GM19239 (cell line): ENCODE measurements at regions not wholly inside any gene's neighbourhood (a gene's known extent, or its start where the extent isn't known, plus 50 kb on each side); places are given as distances from the start of the nearest gene placed in this dataset.
A peak's percentile ranks its signal among the peaks of the same experiment; 100 is the strongest.
"Not testable (repeated sequence)": the region's sequence is repeated elsewhere in the genome, so short reads cannot be mapped to it uniquely, and the experiment has no call there.

Experiments used
- DNase-seq: peaks from one replicate; pipeline ENCODE4 v3.0.0; 2011; ENCODE audit warnings: low spot score; ENCODE audit not compliant: insufficient read length
- FAIRE-seq: peaks from 2 replicates; lab custom pipeline; 2011; peaks lifted over from hg19 to GRCh38; lab: Jason Lieb, UNC

DNA sequence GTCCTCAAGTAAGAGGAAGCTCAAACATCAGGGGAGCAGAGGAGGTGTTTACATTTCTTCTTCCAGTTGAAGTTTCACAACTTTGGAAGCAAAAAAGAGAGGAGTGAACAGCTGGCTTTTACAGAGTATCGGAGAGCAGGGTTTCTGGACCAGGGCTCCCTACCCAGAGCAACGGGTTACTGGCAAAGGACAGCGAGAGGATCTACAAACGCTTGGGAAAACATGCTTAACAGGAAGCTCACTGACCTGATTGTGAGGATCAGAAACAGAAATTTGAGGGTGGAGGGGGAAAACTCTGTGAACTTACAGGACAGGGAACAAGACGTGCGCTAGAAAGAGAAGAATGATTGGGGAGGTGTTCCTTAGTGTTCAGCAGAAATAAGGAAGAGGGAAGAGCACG, 85.7 kb upstream of the TAB2 start:
- no peak for DNase-seq
- FAIRE-seq, result no peak

- FAIRE-seq (no peak), DNase-seq (no peak)
These were observed 84.3 kb upstream of the TAB2 start for GRCh38 chr6:149233056-149233715.

- DNase-seq (no peak), FAIRE-seq (peak; percentile 60)
These were observed 83.2 kb upstream of the TAB2 start for GRCh38 chr6:149234051-149234962.

DNA sequence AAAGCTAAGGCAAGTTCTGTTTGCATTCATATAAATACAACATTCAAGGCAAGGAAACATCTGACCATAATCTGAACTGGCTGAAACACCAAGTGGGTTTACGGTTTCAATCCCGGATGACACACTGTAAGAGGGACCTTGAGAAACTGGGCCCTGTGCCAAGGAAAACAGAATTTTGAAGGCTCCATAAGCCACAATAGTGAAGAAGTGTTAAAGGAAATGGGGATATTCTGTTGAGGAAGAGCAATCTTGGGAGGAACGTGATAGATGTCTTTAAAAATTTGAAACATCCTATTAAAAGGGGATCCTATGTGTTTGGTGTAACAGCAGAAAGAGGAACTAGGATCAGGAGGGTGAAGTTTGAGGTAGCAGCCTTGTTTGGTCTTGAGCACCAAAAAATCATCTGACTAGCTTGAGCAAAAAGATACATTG, 82.4 kb upstream of the TAB2 start:
- DNase-seq, result peak; percentile 39
- FAIRE-seq, result peak; percentile 90

GRCh38 chr6:149236589-149236988, 80.9 kb upstream of the TAB2 start:
- DNase-seq, result no peak
- no peak for FAIRE-seq

DNA sequence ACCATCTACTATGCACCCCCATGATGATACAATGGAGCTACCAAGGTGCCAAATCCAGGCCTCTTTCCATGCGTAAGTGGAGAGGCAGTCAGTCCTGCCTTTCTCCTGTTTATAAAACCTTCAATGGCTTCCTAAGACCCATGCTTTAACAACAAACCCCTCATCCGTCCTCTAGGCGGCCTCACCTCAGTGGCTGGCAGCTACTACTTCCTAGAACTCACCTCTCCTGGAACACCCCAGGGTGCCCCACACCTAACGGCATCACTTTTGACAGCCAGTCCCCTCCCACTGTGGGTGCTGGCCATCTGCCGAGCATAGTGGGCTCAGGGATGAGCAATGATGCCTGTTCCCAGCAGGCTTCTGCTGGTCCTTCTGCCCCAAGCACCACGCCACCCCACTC, 80.0 kb upstream of the TAB2 start:
- no peak for FAIRE-seq
- DNase-seq, result no peak

DNA sequence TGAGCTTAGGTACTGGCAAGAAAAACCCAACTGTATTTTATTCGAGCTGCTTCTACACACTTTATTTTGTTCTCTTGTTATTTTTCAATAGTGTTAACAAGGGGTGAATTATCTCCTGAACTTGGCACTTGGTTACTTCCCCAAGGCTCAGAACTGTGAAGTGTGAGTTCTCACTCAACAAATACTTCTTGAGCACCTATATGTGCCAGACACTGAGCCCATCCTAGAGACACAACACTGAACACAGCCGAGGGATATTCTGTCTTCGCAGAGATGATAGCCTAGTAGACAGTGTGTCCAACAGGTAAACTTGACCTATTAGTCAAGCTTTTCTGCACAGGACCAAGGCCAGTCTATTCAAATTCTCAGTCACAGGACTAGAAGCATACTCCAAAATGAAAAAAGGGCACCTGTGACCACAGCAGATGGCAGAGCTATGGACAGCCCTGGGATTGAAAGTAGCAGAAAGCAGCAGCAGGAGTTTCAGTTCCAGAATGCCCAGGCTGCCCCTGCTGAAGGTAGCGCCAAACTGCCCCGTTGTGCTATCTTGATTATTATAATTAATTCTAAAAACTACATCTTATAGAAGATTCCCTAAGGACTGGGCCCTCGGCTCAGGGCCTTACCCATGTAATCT, 77.8 kb upstream of the TAB2 start:
- FAIRE-seq, result no peak
- DNase-seq, result no peak

- no peak for DNase-seq
- no peak for FAIRE-seq
These were observed 74.6 kb upstream of the TAB2 start for GRCh38 chr6:149242883-149243282.

DNA sequence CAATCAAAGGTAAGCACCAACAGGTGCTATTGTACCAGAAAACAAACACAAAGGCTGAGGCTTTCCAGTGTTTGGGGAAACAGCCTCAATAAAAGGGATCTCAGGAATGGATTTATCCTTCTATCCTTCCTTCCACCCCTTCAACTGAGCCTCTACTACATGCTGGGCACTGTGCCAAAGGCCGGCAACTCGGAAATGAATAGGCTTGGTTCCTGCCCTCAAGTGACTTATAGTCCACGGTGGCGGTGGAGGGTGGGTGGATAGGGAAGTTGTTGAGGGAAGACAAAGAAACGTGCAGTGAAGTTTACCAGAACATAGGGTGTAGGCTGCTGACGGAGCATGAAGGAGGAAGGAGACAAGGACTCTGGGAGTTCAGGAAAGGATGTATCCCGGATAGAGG, 73.4 kb upstream of the TAB2 start:
- FAIRE-seq, result no peak
- no peak for DNase-seq

DNA sequence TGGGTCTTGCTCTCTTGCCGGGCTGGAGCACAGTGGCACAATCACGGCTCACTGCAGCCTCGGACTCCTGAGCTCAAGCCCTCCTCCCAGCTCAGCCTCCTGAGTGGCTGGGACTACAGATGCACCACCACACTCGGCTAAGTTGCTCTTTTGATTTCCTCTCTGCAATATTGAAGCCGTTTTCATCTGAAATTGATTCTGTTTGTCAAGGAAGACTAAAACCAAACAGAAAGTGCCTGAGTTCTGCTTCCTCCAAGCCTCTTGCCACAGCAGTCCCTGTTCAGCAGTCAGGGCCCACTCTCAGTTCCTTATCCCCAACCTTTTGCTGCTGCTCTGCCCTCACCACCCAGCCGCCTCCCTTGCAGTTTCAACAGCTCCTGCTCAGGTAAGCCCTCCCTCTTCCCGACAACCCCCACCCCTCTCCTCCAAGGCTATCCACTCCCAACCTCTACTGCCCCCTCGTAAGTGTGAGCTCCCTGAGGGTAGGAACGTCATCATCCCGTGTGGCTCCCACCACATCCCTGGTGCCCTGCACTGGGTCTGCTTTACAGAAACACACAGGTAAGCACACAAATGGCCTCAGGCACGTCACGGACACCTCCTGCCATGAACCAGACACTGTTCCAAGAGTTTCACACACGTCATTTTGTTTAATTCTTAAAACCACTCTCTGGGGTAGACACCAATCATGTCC, 70.7 kb upstream of the TAB2 start:
- FAIRE-seq (peak; percentile 84), DNase-seq (peak; percentile 40)

DNA sequence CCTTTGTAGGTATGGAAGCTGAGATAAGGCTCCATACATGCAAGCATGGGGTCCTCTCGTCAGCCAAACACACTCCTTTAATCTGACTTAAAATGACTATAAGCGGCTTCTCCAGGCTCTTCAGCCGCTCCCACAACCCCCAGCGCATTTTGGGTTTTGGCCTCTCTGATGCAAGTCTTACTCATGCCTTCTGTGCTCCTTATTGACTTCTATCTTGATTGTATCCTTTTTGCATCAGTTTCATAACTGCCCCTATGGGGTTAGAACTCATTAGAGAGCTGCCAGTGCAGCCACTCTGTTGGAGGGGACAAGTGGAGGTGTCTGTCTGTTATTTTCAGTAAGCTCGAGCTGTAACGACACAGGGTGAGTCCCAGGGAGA, 70.1 kb upstream of the TAB2 start:
- DNase-seq (no peak), FAIRE-seq (no peak)

DNA sequence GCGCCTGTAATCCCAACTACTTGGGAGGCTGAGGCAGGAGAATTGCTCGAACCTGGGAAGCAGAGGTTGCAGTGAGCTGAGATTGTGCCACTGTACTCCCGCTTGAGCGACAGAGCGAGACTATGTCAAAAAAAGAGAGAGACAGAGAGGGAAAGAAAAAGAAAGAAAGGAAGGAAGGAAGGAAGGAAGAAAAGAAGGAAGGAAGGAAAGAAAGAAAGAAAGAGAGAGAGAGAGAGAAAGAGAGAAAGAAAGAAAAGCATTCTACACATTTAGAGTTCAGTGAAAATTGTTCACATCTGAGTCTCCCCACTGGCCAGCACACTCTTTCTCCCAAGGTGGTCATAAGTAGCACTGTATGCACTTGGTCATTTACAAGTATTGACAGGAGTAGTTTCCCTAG, 69.2 kb upstream of the TAB2 start:
- FAIRE-seq, DNase-seq: not testable (repeated sequence)

- FAIRE-seq (no peak), DNase-seq (no peak)
These were observed 68.7 kb upstream of the TAB2 start for GRCh38 chr6:149248693-149249369.

DNA sequence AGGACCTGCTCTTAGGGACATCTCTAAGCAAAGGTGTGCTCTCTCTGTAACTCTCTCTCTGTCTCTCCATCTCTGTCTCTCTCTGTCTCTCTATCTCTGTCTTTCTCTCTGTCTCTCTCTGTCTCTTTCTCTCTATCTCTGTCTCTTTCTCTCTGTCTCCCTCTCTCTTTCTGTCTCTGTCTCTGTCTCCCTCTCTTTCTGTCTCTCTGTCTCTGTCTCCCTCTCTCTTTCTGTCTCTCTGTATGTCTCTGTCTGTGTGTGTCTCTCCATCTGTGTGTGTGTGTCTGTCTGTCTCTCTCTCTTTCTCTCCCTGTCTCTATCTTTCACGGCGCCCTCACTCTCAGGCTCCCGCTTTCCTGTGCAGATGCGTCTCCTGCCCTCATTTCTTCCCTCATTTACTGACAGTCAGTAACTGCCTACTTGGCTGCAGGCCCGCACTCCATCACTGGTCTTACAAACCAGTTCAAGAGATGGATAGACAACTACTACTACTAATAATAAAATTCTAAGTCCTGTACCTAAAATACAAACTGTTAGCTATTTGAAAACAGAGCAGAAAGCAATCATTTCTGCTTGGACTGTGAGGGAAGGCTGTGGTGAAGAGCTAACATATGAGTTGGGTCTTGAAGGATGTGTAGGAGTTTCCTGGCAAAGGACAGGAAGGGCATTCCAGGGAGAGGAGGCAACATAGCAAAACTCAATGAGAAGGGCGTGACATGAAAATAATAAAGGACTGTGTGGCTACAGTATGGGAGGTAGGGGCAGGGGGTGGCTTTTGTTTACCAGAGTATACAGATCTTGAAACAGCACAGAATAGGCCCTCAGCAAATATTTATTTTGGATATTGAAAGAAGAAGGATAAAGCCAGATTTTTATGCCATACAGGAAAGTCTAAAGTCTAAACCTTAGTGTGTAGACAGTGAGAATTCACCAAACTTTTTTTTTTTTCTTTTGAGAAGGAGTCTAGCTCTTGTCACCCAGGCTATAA, 67.8 kb upstream of the TAB2 start:
- no peak for FAIRE-seq

DNA sequence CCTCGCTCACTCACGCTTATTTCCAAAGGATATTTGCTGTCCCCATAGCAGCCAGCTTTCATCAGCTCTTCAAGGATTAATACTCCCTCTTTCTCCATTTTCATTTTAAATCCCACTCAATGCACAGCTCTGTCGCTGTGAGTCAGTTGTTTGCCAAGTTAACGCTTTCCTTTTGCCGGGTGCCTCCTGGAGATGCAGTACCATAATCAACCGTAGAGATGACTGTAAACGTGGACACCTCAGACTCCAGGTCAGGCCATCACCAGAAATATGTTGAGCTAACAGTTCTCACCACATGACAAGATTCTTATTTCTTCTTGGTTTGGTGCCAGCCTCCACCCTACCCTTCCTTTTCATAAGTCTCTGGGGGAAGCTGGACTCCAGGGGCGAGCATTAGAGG, 66.6 kb upstream of the TAB2 start:
- DNase-seq (no peak), FAIRE-seq (no peak)

More for the DNA sequence above, 67.8 kb upstream of the TAB2 start:
- no peak for DNase-seq

DNA sequence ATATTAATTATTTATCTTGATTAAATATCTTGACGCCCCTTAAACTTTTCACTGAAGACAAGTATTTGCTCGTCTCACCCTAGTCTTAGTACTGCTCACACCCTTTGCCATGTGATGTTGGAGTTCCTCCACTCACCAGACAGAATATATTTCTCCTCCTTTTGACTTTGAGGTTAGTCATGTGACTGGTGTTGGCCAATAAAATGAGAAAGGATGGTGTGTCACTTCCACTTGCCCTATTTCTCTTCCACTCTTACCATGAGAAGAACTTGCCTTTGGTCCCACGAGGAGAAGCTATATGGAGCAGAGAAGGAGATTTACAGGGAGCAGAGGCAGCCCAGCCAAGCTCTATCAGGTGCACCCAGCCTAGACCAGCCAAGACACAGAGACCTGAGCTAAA, 64.9 kb upstream of the TAB2 start:
- DNase-seq, result no peak
- no peak for FAIRE-seq

- FAIRE-seq (no peak), DNase-seq (no peak)
These were observed 63.3 kb upstream of the TAB2 start for GRCh38 chr6:149254253-149254652.

DNA sequence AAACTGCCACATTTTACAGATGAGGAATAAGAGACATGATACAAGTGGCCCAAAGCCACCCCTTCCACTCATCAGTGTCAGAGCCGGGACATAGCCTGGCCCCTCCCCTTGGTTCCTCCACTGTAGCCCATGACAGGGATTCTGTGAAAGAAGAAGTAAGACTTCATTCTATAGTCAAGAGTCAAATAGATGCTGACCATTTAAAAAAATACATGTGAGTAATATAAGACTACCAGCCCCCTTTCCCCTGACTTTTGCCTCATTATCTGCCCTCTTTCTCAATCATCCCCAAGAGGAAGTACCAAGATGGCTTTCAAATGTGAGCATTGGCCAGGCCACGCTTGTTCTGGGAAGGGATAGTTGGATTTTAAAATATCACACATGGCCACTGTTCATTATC, 57.8 kb upstream of the TAB2 start:
- FAIRE-seq (no peak), DNase-seq (no peak)
